Liver (tissue), 8 donors: ENCODE measurements at regions not wholly inside any gene's neighbourhood (a gene's known extent, or its start where the extent isn't known, plus 50 kb on each side); places are given as distances from the start of the nearest gene placed in this dataset.

ENCODE experiments used
- DNase-seq: peaks from one replicate; pipeline ENCODE4 v3.0.0-alpha.2; 2017; ENCODE audit warnings: low spot score
- H3K27ac ChIP-seq, 2 donors: one replicate each; pipeline ENCODE4 v1.7.0; 2013; ENCODE audit warnings: inconsistent platforms in 2 of 2, low read length in 2 of 2, control low read depth in 1 of 2, low read depth in 1 of 2, mild to moderate bottlenecking in 1 of 2
- H3K27me3 ChIP-seq, 4 donors: one replicate each; pipeline versions ENCODE4 v1.6.1 to v1.7.0; 2013; ENCODE audit warnings: low read length in 3 of 4, inconsistent platforms in 1 of 4, mild to moderate bottlenecking in 1 of 4, moderate library complexity in 1 of 4; ENCODE audit not compliant: control insufficient read depth in 4 of 4, insufficient read depth in 4 of 4
- H3K36me3 ChIP-seq, 4 donors: one replicate each; pipeline versions ENCODE4 v1.6.1 to v1.7.0; 2013; ENCODE audit warnings: low read length in 3 of 4, mild to moderate bottlenecking in 3 of 4, low read depth in 1 of 4, moderate library complexity in 1 of 4; ENCODE audit not compliant: control insufficient read depth in 4 of 4, insufficient read depth in 3 of 4
- H3K4me1 ChIP-seq, 4 donors: one replicate each; pipeline versions ENCODE4 v1.6.1 to v1.7.0; 2013; ENCODE audit warnings: low read length in 3 of 4, mild to moderate bottlenecking in 3 of 4, moderate library complexity in 1 of 4; ENCODE audit not compliant: control insufficient read depth in 4 of 4, insufficient read depth in 4 of 4
- H3K4me3 ChIP-seq, 3 donors: one replicate each; pipeline versions ENCODE4 v1.6.1 to v1.7.0; 2013; ENCODE audit warnings: low read length in 3 of 3, control low read depth in 1 of 3, low read depth in 1 of 3, mild to moderate bottlenecking in 1 of 3
- H3K9ac ChIP-seq, 2 donors: one replicate each; pipeline ENCODE4 v1.7.0; 2013; ENCODE audit warnings: low read length in 2 of 2, mild to moderate bottlenecking in 2 of 2, moderate library complexity in 2 of 2, control low read depth in 1 of 2, low read depth in 1 of 2
- H3K9me3 ChIP-seq, 4 donors: one replicate each; pipeline versions ENCODE4 v1.6.1 to v1.7.0; 2013; ENCODE audit warnings: low read length in 3 of 4; ENCODE audit not compliant: control insufficient read depth in 4 of 4
- EGR1 ChIP-seq, 2 donors: IDR thresholded peaks; 2 replicates each; pipeline ENCODE4 v1.6.1; 2016 to 2018; ENCODE audit warnings: antibody characterized with exemption in 2 of 2, low read depth in 2 of 2
- FOXA1 ChIP-seq: IDR thresholded peaks from 2 replicates; pipeline ENCODE4 v1.6.1; 2016; ENCODE audit warnings: antibody characterized with exemption
- FOXA2 ChIP-seq: IDR thresholded peaks from 2 replicates; pipeline ENCODE4 v1.6.1; 2016; ENCODE audit warnings: antibody characterized with exemption
- GABPA ChIP-seq, 2 donors: IDR thresholded peaks in 1 of 2; conservative IDR thresholded peaks in 1 of 2; 2 replicates each; pipeline ENCODE4 v1.6.1; 2016; ENCODE audit warnings: antibody characterized with exemption in 2 of 2, mild to moderate bottlenecking in 1 of 2, moderate library complexity in 1 of 2
- HNF4A ChIP-seq, 2 donors: conservative IDR thresholded peaks; 2 replicates each; pipeline ENCODE4 v1.6.1; 2016; ENCODE audit warnings: antibody characterized with exemption in 2 of 2, mild to moderate bottlenecking in 2 of 2
- HNF4G ChIP-seq: IDR thresholded peaks from 2 replicates; pipeline ENCODE4 v1.6.1; 2016; ENCODE audit warnings: antibody characterized with exemption
- JUND ChIP-seq, 2 donors: IDR thresholded peaks; 2 replicates each; pipeline ENCODE4 v1.6.1; 2016; ENCODE audit warnings: antibody characterized with exemption in 2 of 2
- NR2F2 ChIP-seq: IDR thresholded peaks from 2 replicates; pipeline ENCODE4 v1.6.1; 2016; ENCODE audit warnings: antibody characterized with exemption
- RAD21 ChIP-seq, 2 donors: IDR thresholded peaks; 2 replicates each; pipeline ENCODE4 v1.6.1; 2016; ENCODE audit warnings: antibody characterized with exemption in 2 of 2, mild to moderate bottlenecking in 2 of 2
- RXRA ChIP-seq, 2 donors: IDR thresholded peaks; 2 replicates each; pipeline ENCODE4 v1.6.1; 2017 to 2018; ENCODE audit warnings: antibody characterized with exemption in 2 of 2, mild to moderate bottlenecking in 1 of 2
- SP1 ChIP-seq: IDR thresholded peaks from 2 replicates; pipeline ENCODE4 v1.6.1; 2018; ENCODE audit warnings: antibody characterized with exemption, mild to moderate bottlenecking
- TAF1 ChIP-seq: conservative IDR thresholded peaks from 2 replicates; pipeline ENCODE4 v1.6.1; 2016; ENCODE audit warnings: antibody characterized with exemption, mild to moderate bottlenecking
- YY1 ChIP-seq: IDR thresholded peaks from 2 replicates; pipeline ENCODE4 v1.6.1; 2016; ENCODE audit warnings: antibody characterized with exemption, mild to moderate bottlenecking
- WGBS: extraction: QIAGEN DNeasy Blood & Tissue Kit; methylation state at CpG from one replicate; pipeline ENCODE4 v1.1.7; 2013; 5-methylcytosine and 5-hydroxymethylcytosine counted together
- TF ChIP-seq, protein P1 (sequence below): IDR thresholded peaks from 2 replicates; pipeline ENCODE4 v1.6.1; 2016; ENCODE audit warnings: antibody characterized with exemption
- TF ChIP-seq, protein P2 (sequence below): fragments of 150-350 bp; IDR thresholded peaks from 2 replicates; pipeline ENCODE4 v1.5.1; 2017; ENCODE audit warnings: improper control_type of control experiment, low read depth, low read length; ENCODE audit not compliant: missing input control
- TF ChIP-seq, protein P3 (sequence below): IDR thresholded peaks from 2 replicates; pipeline ENCODE4 v1.6.1; 2016; ENCODE audit warnings: antibody characterized with exemption
- TF ChIP-seq, protein P4 (sequence below): IDR thresholded peaks from 2 replicates; pipeline ENCODE4 v1.6.1; 2016; ENCODE audit warnings: antibody characterized with exemption, mild to moderate bottlenecking
- TF ChIP-seq, protein P5 (sequence below): IDR thresholded peaks from 2 replicates; pipeline ENCODE4 v1.6.1; 2016; ENCODE audit warnings: antibody characterized with exemption
- donor health status: healthy.
- donor health status: healthy.
- donor health status: healthy.
- donor health status: healthy.
- donor health status: healthy.

DNA sequence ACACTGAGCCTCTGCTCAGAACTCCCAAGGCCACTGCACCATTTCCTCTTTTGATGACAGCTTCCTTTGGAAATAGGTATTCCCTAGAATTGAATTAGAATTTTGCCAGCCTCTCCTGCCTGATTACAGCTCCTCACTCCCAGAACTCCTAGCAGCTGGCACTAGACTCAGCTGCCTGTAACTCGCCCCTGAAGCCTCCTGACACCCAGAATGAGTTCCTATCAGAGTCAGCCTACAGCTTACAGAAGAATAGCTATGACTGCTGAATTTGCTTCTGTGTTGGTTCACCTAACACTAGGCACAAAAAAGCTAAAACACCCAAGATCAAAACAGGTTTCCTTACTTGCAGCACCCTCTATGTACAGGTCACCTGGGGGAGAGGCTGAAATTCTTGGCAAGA, 108.2 kb upstream of the PTPRM start:
- Histone ChIP-seq H3K9ac (no peak overlapping the region), H3K27ac (no peak overlapping the region), H3K36me3 (no peaks in the 10 kb centered on the region), H3K4me1 (peaks cover 0 to 2% (median under 1%) of the 10 kb centered on the region in 4 donors), H3K4me3 (no peak overlapping the region), H3K9me3 (no peaks in the 10 kb centered on the region), H3K27me3 (peaks cover 0 to 13% (median 4%) of the 10 kb centered on the region in 4 donors)
- TF ChIP-seq RXRA (IDR thresholded peaks at IDR 0.05), result no peak
- TF ChIP-seq FOXA1, result no peak
- TF ChIP-seq HNF4G, result no peak
- TF ChIP-seq, protein P1, sequence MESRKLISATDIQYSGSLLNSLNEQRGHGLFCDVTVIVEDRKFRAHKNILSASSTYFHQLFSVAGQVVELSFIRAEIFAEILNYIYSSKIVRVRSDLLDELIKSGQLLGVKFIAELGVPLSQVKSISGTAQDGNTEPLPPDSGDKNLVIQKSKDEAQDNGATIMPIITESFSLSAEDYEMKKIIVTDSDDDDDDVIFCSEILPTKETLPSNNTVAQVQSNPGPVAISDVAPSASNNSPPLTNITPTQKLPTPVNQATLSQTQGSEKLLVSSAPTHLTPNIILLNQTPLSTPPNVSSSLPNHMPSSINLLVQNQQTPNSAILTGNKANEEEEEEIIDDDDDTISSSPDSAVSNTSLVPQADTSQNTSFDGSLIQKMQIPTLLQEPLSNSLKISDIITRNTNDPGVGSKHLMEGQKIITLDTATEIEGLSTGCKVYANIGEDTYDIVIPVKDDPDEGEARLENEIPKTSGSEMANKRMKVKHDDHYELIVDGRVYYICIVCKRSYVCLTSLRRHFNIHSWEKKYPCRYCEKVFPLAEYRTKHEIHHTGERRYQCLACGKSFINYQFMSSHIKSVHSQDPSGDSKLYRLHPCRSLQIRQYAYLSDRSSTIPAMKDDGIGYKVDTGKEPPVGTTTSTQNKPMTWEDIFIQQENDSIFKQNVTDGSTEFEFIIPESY, result no peak
- no peak for TF ChIP-seq EGR1 (IDR thresholded peaks at IDR 0.05; ENCODE audit: low read depth in 2 of 2)
- TF ChIP-seq RAD21 (IDR thresholded peaks at IDR 0.05), result no peak
- TF ChIP-seq TAF1, result no peak
- TF ChIP-seq HNF4A (conservative IDR thresholded peaks at IDR 0.05), result no peak
- TF ChIP-seq, protein P2, sequence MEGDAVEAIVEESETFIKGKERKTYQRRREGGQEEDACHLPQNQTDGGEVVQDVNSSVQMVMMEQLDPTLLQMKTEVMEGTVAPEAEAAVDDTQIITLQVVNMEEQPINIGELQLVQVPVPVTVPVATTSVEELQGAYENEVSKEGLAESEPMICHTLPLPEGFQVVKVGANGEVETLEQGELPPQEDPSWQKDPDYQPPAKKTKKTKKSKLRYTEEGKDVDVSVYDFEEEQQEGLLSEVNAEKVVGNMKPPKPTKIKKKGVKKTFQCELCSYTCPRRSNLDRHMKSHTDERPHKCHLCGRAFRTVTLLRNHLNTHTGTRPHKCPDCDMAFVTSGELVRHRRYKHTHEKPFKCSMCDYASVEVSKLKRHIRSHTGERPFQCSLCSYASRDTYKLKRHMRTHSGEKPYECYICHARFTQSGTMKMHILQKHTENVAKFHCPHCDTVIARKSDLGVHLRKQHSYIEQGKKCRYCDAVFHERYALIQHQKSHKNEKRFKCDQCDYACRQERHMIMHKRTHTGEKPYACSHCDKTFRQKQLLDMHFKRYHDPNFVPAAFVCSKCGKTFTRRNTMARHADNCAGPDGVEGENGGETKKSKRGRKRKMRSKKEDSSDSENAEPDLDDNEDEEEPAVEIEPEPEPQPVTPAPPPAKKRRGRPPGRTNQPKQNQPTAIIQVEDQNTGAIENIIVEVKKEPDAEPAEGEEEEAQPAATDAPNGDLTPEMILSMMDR, result no peak
- TF ChIP-seq YY1, result no peak
- TF ChIP-seq, protein P3, sequence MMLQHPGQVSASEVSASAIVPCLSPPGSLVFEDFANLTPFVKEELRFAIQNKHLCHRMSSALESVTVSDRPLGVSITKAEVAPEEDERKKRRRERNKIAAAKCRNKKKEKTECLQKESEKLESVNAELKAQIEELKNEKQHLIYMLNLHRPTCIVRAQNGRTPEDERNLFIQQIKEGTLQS, result no peak
- no peak for TF ChIP-seq SP1
- TF ChIP-seq, protein P4, sequence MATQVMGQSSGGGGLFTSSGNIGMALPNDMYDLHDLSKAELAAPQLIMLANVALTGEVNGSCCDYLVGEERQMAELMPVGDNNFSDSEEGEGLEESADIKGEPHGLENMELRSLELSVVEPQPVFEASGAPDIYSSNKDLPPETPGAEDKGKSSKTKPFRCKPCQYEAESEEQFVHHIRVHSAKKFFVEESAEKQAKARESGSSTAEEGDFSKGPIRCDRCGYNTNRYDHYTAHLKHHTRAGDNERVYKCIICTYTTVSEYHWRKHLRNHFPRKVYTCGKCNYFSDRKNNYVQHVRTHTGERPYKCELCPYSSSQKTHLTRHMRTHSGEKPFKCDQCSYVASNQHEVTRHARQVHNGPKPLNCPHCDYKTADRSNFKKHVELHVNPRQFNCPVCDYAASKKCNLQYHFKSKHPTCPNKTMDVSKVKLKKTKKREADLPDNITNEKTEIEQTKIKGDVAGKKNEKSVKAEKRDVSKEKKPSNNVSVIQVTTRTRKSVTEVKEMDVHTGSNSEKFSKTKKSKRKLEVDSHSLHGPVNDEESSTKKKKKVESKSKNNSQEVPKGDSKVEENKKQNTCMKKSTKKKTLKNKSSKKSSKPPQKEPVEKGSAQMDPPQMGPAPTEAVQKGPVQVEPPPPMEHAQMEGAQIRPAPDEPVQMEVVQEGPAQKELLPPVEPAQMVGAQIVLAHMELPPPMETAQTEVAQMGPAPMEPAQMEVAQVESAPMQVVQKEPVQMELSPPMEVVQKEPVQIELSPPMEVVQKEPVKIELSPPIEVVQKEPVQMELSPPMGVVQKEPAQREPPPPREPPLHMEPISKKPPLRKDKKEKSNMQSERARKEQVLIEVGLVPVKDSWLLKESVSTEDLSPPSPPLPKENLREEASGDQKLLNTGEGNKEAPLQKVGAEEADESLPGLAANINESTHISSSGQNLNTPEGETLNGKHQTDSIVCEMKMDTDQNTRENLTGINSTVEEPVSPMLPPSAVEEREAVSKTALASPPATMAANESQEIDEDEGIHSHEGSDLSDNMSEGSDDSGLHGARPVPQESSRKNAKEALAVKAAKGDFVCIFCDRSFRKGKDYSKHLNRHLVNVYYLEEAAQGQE, result no peak
- no peak for TF ChIP-seq GABPA (IDR thresholded peaks at IDR 0.05 in 1 of 2, conservative IDR thresholded peaks at IDR 0.05 in 1 of 2)
- TF ChIP-seq FOXA2, result no peak
- TF ChIP-seq, protein P5, sequence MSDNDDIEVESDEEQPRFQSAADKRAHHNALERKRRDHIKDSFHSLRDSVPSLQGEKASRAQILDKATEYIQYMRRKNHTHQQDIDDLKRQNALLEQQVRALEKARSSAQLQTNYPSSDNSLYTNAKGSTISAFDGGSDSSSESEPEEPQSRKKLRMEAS, result no peak
- no peak for TF ChIP-seq JUND (IDR thresholded peaks at IDR 0.05)
- no peak for TF ChIP-seq NR2F2
- WGBS, result 80% methylated on average over 1 of the region's 1 CpG
- no peak for DNase-seq
